Right renal cortex interstitium (tissue), 3 donors: ENCODE measurements at regions not wholly inside any gene's neighbourhood (a gene's known extent, or its start where the extent isn't known, plus 50 kb on each side); places are given as distances from the start of the nearest gene placed in this dataset.
A peak's percentile ranks its signal among the peaks of the same experiment; 100 is the strongest.

ENCODE experiments used
- DNase-seq, 3 donors: peaks; one replicate each; pipeline ENCODE4 v3.0.0-alpha.2; 2013; ENCODE audit warnings: low read depth in 3 of 3, low spot score in 2 of 3

GRCh38 chr3:34276342-34276741 lies 477.9 kb downstream of the PDCD6IP start:
- DNase-seq, result no peak

GRCh38 chr3:34277110-34277509 lies 478.7 kb downstream of the PDCD6IP start:
- no peak for DNase-seq

- DNase-seq, result no peak
Observed at GRCh38 chr3:34279901-34280300, 481.5 kb downstream of the PDCD6IP start.

- no peak for DNase-seq
Observed at GRCh38 chr3:34283751-34284150, 485.3 kb downstream of the PDCD6IP start.

- no peak for DNase-seq
Observed at GRCh38 chr3:34284959-34285826, 486.8 kb downstream of the PDCD6IP start.

GRCh38 chr3:34285827-34286188 lies 487.4 kb downstream of the PDCD6IP start:
- no peak for DNase-seq

GRCh38 chr3:34292605-34293300 lies 494.3 kb downstream of the PDCD6IP start:
- DNase-seq, result no peak

- DNase-seq, result no peak
Observed at GRCh38 chr3:34294240-34294639, 495.8 kb downstream of the PDCD6IP start.

GRCh38 chr3:34296796-34297195 lies 498.4 kb downstream of the PDCD6IP start:
- no peak for DNase-seq

GRCh38 chr3:34298653-34299052 lies 500.2 kb downstream of the PDCD6IP start:
- no peak for DNase-seq

GRCh38 chr3:34300621-34301020 lies 502.2 kb downstream of the PDCD6IP start:
- DNase-seq, result peak in 1 of 3 donors; percentile 12

- no peak for DNase-seq
Observed at GRCh38 chr3:34301313-34301712, 502.9 kb downstream of the PDCD6IP start.

- DNase-seq, result no peak
Observed at GRCh38 chr3:34305266-34305665, 506.8 kb downstream of the PDCD6IP start.

GRCh38 chr3:34312684-34313083 lies 514.3 kb downstream of the PDCD6IP start:
- no peak for DNase-seq

GRCh38 chr3:34319881-34320280 lies 521.5 kb downstream of the PDCD6IP start:
- no peak for DNase-seq

- DNase-seq, result no peak
Observed at GRCh38 chr3:34323517-34323916, 525.1 kb downstream of the PDCD6IP start.

GRCh38 chr3:34346656-34347055 lies 548.2 kb downstream of the PDCD6IP start:
- no peak for DNase-seq

GRCh38 chr3:34351882-34352777 lies 553.7 kb downstream of the PDCD6IP start:
- no peak for DNase-seq

- DNase-seq, result no peak
Observed at GRCh38 chr3:34352778-34353331, 554.4 kb downstream of the PDCD6IP start.

- no peak for DNase-seq
Observed at GRCh38 chr3:34357461-34357860, 559.0 kb downstream of the PDCD6IP start.

- DNase-seq, result no peak
Observed at GRCh38 chr3:34359064-34359463, 560.6 kb downstream of the PDCD6IP start.
